ENCODE measurements at regions not wholly inside any gene's neighbourhood (a gene's known extent, or its start where the extent isn't known, plus 50 kb on each side); places are given as distances from the start of the nearest gene placed in this dataset.

DNA sequence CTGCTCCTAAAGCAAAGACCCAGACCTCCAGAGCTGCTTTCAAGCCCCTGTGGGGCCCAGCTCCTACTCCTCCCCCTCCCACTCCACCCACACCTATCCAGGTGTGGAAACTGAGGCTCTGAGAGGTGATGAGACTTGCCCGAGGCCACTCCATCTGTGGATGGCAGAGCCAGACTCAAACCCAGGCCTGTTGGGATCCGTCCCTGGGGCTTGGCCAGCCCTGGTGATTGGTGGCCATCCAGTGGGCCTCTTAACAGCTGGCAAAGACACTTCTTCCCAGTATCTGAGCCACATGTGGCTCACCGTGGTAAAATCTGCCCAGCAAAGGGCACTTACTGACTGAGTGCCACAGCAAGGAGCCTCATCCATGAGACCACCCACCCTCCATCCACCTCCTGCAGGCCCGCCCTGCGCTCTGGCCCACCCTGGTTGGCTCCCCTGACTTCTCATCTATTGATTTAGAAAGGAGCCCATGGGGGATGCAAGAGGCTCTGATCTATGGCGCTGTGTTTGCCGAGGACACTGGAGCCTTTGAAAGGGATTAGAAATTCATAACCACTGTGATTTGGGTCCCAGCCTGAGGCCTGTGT is 398.5 kb downstream of the PTPRU start:
- TF ChIP-seq, protein P1, sequence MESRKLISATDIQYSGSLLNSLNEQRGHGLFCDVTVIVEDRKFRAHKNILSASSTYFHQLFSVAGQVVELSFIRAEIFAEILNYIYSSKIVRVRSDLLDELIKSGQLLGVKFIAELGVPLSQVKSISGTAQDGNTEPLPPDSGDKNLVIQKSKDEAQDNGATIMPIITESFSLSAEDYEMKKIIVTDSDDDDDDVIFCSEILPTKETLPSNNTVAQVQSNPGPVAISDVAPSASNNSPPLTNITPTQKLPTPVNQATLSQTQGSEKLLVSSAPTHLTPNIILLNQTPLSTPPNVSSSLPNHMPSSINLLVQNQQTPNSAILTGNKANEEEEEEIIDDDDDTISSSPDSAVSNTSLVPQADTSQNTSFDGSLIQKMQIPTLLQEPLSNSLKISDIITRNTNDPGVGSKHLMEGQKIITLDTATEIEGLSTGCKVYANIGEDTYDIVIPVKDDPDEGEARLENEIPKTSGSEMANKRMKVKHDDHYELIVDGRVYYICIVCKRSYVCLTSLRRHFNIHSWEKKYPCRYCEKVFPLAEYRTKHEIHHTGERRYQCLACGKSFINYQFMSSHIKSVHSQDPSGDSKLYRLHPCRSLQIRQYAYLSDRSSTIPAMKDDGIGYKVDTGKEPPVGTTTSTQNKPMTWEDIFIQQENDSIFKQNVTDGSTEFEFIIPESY (IDR thresholded peaks at IDR 0.05; ENCODE audit: extremely low read depth, insufficient replicate concordance, low read length): no peak
- TF ChIP-seq POLR2A (IDR thresholded peaks at IDR 0.05; ENCODE audit: borderline replicate concordance, extremely low read depth, insufficient read depth, insufficient read length) (no peak), SRF (IDR thresholded peaks at IDR 0.05; ENCODE audit: low read depth) (no peak), YY1 (IDR thresholded peaks at IDR 0.05; ENCODE audit: extremely low read depth, insufficient replicate concordance, low read depth, low read length) (no peak)
- TF ChIP-seq, protein P2, sequence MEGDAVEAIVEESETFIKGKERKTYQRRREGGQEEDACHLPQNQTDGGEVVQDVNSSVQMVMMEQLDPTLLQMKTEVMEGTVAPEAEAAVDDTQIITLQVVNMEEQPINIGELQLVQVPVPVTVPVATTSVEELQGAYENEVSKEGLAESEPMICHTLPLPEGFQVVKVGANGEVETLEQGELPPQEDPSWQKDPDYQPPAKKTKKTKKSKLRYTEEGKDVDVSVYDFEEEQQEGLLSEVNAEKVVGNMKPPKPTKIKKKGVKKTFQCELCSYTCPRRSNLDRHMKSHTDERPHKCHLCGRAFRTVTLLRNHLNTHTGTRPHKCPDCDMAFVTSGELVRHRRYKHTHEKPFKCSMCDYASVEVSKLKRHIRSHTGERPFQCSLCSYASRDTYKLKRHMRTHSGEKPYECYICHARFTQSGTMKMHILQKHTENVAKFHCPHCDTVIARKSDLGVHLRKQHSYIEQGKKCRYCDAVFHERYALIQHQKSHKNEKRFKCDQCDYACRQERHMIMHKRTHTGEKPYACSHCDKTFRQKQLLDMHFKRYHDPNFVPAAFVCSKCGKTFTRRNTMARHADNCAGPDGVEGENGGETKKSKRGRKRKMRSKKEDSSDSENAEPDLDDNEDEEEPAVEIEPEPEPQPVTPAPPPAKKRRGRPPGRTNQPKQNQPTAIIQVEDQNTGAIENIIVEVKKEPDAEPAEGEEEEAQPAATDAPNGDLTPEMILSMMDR (IDR thresholded peaks at IDR 0.05 in 2 of 3, conservative IDR thresholded peaks at IDR 0.05 in 1 of 3; ENCODE audit: borderline replicate concordance in 1 of 3, insufficient read depth in 1 of 3, low read depth in 2 of 3, low read length in 2 of 3): no peak

Data from HCT116 (cell line).